GM20431 (cell line): ENCODE measurements at regions not wholly inside any gene's neighbourhood (a gene's known extent, or its start where the extent isn't known, plus 50 kb on each side); places are given as distances from the start of the nearest gene placed in this dataset.

Experiments used
- in situ Hi-C: fragments of 300-500 bp; cut with MseI, MboI; formaldehyde crosslinking; loops from one replicate; pipeline ENCODE4 v1.15.0; 2020; ENCODE audit warnings: low sequenced_read_pairs; ENCODE audit not compliant: unreplicated experiment

- in situ Hi-C loops, result no loop called here
Observed at GRCh38 chr2:66057844-66058243, 377.1 kb upstream of the MEIS1 start.

GRCh38 chr2:66050392-66050791, 384.5 kb upstream of the MEIS1 start:
- in situ Hi-C loops, result no loop called here

- in situ Hi-C loops, result no loop called here
Observed at GRCh38 chr2:66048667-66049066, 386.3 kb upstream of the MEIS1 start.

- in situ Hi-C loops, result no loop called here
Observed at GRCh38 chr2:66041902-66042657, 392.8 kb upstream of the MEIS1 start.

GRCh38 chr2:66036948-66037347, 398.0 kb upstream of the MEIS1 start:
- in situ Hi-C loops, result no loop called here

- in situ Hi-C loops, result no loop called here
Observed at GRCh38 chr2:66034467-66034866, 400.5 kb upstream of the MEIS1 start.

GRCh38 chr2:66032226-66032775, 402.6 kb upstream of the MEIS1 start:
- in situ Hi-C loops, result no loop called here

- in situ Hi-C loops, result no loop called here
Observed at GRCh38 chr2:66031236-66031635, 403.7 kb upstream of the MEIS1 start.

- in situ Hi-C loops, result no loop called here
Observed at GRCh38 chr2:66030553-66030952, 404.4 kb upstream of the MEIS1 start.

- in situ Hi-C loops, result no loop called here
Observed at GRCh38 chr2:66024391-66024790, 410.5 kb upstream of the MEIS1 start.

- in situ Hi-C loops, result no loop called here
Observed at GRCh38 chr2:66021296-66021695, 413.6 kb upstream of the MEIS1 start.

GRCh38 chr2:66017763-66018162, 417.2 kb upstream of the MEIS1 start:
- in situ Hi-C loops, result no loop called here

- in situ Hi-C loops, result no loop called here
Observed at GRCh38 chr2:66014450-66014849, 420.5 kb upstream of the MEIS1 start.

- in situ Hi-C loops, result no loop called here
Observed at GRCh38 chr2:66013456-66013855, 421.5 kb upstream of the MEIS1 start.

GRCh38 chr2:66003931-66004330, 431.0 kb upstream of the MEIS1 start:
- in situ Hi-C loops, result no loop called here

GRCh38 chr2:66001538-66001937, 433.4 kb upstream of the MEIS1 start:
- in situ Hi-C loops, result no loop called here

GRCh38 chr2:66000901-66001300, 434.0 kb upstream of the MEIS1 start:
- in situ Hi-C loops, result no loop called here

GRCh38 chr2:65999796-66000195, 435.1 kb upstream of the MEIS1 start:
- in situ Hi-C loops, result no loop called here

- in situ Hi-C loops, result no loop called here
Observed at GRCh38 chr2:65999103-65999502, 435.8 kb upstream of the MEIS1 start.

GRCh38 chr2:65997961-65998360, 437.0 kb upstream of the MEIS1 start:
- in situ Hi-C loops, result no loop called here

GRCh38 chr2:65992198-65992554, 442.7 kb upstream of the MEIS1 start:
- in situ Hi-C loops, result no loop called here
